GM12873 (cell line): ENCODE measurements at regions not wholly inside any gene's neighbourhood (a gene's known extent, or its start where the extent isn't known, plus 50 kb on each side); places are given as distances from the start of the nearest gene placed in this dataset.

Experiments
- TF ChIP-seq, protein P1 (sequence below): IDR thresholded peaks from 2 replicates; pipeline ENCODE4 v1.5.1; 2012; ENCODE audit warnings: low read depth, mild to moderate bottlenecking, moderate library complexity, low read length, control low read depth; ENCODE audit not compliant: insufficient read depth; ENCODE audit errors: missing control alignments

DNA sequence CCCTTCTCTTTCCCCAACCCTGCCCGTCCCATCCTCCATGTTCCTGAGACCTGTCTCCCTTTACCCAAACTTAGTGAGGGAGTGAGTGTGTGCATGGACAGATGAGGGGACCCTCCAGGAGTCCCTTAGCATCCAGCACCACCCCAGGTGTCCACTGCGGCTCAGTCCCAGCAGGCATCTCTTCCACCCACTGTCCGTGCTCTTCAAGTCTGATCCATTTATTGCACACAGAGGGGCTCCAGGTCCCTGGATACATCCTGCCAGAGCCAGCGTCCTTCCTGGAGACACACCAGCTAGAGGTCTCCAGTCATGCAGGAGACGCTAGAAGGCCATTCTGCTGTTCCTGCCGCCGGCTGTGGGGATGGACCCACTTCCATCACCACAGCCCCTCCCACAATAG lies 239.2 kb downstream of the ADGRD1 start:
- TF ChIP-seq, protein P1, sequence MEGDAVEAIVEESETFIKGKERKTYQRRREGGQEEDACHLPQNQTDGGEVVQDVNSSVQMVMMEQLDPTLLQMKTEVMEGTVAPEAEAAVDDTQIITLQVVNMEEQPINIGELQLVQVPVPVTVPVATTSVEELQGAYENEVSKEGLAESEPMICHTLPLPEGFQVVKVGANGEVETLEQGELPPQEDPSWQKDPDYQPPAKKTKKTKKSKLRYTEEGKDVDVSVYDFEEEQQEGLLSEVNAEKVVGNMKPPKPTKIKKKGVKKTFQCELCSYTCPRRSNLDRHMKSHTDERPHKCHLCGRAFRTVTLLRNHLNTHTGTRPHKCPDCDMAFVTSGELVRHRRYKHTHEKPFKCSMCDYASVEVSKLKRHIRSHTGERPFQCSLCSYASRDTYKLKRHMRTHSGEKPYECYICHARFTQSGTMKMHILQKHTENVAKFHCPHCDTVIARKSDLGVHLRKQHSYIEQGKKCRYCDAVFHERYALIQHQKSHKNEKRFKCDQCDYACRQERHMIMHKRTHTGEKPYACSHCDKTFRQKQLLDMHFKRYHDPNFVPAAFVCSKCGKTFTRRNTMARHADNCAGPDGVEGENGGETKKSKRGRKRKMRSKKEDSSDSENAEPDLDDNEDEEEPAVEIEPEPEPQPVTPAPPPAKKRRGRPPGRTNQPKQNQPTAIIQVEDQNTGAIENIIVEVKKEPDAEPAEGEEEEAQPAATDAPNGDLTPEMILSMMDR = no peak

- TF ChIP-seq, protein P1 = no peak
Observed at GRCh38 chr12:131194166-131194565, 240.5 kb downstream of the ADGRD1 start.

GRCh38 chr12:131195796-131196195 lies 242.1 kb downstream of the ADGRD1 start:
- TF ChIP-seq, protein P1 = no peak

GRCh38 chr12:131196220-131196619 lies 242.5 kb downstream of the ADGRD1 start:
- TF ChIP-seq, protein P1 = no peak

GRCh38 chr12:131197490-131197889 lies 243.8 kb downstream of the ADGRD1 start:
- TF ChIP-seq, protein P1 = no peak

DNA sequence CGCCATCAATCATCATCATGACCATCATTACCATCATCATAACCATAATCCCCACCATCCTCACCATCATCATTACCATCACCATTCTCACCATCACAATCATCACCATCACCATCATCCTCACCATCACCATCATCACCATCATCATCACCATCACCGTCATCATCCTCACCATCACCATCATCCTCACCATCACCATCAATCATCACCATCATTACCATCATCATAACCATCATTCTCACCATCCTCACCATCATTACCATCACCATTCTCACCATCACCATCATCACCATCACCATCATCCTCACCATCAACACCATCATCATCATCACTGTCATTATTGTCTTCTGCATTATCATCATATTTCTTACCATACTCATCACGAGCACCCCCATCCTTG lies 245.5 kb downstream of the ADGRD1 start:
- TF ChIP-seq, protein P1 = no peak

DNA sequence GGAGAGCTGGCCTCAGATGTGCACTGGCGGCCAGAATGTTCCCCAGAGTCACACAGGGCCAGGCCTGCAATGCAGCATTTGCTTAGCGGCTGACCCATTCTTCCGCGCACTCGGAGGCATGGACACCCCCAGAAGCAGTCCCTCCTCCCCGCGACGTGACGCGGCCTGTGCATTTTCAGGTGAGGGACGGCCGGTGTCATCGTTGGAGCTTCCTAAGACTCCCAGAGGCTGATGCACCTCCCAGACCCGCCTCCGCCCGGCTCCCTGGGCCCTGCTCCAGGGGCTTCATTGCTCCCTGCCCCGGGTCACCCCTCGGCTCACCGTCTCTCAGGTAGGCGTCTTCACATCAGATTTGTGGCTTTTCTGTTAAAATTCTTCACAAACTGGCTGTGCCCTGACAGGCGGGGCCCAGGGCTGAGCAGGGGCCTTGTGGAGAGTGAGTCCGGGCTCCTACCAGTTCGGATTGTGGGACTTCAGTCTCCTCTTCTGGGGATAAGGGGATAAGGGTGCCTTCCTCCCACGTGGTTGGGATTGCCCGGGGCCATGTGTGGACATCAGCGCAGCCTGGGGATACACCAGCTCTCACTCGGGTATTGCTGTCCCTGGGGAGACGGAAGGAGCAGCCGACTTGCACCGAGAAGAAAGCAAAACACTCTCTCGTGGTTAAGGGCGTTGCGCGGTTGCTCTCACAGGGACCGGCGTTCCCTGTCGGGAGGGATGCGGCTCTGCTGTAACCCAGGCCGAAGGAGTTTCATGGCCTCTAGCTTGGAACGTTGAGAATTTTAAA lies 249.1 kb downstream of the ADGRD1 start:
- TF ChIP-seq, protein P1 = no peak
